Smooth muscle cell (in vitro differentiated cells): ENCODE measurements at regions not wholly inside any gene's neighbourhood (a gene's known extent, or its start where the extent isn't known, plus 50 kb on each side); places are given as distances from the start of the nearest gene placed in this dataset.
A peak's percentile ranks its signal among the peaks of the same experiment; 100 is the strongest.

Experiments used
- DNase-seq: peaks from one replicate; lab custom pipeline; 2025; ENCODE audit not compliant: unreplicated experiment; lab: John Stamatoyannopoulos, UW
- H2AFZ ChIP-seq: fragments of 200-600 bp; sonication (generic); 2 replicates; pipeline ENCODE4 v1.6.0; 2016; ENCODE audit warnings: antibody characterized with exemption, low read depth, mild to moderate bottlenecking
- H3F3A ChIP-seq: fragments of 200-600 bp; sonication (generic); 2 replicates; pipeline ENCODE4 v1.6.0; 2017; ENCODE audit warnings: antibody characterized with exemption, low read depth
- H3K27ac ChIP-seq: fragments of 200-600 bp; sonication (generic); 2 replicates; pipeline ENCODE4 v1.5.1; 2016; ENCODE audit warnings: low read depth, mild to moderate bottlenecking
- H3K27me3 ChIP-seq: fragments of 200-600 bp; sonication (generic); 2 replicates; pipeline ENCODE4 v1.6.1; 2016; ENCODE audit warnings: low read depth, mild to moderate bottlenecking
- H3K36me3 ChIP-seq: fragments of 200-600 bp; sonication (generic); 2 replicates; pipeline ENCODE4 v1.5.1; 2016; ENCODE audit warnings: low read depth
- H3K4me1 ChIP-seq: fragments of 200-600 bp; sonication (generic); 2 replicates; pipeline ENCODE4 v1.5.1; 2016; ENCODE audit warnings: low read depth
- H3K4me2 ChIP-seq: fragments of 200-600 bp; sonication (generic); 2 replicates; pipeline ENCODE4 v1.6.0; 2016; ENCODE audit warnings: mild to moderate bottlenecking
- H3K4me3 ChIP-seq: fragments of 200-600 bp; sonication (generic); 2 replicates; pipeline ENCODE4 v1.5.1; 2016; ENCODE audit warnings: mild to moderate bottlenecking
- H3K79me2 ChIP-seq: fragments of 200-600 bp; sonication (generic); 2 replicates; pipeline ENCODE4 v1.6.0; 2016; ENCODE audit warnings: low read depth, mild to moderate bottlenecking
- H3K9ac ChIP-seq: fragments of 200-600 bp; sonication (generic); 2 replicates; pipeline ENCODE4 v1.6.0; 2016; ENCODE audit warnings: low read depth
- H3K9me3 ChIP-seq: fragments of 200-600 bp; sonication (generic); replicated peaks from 2 replicates; pipeline ENCODE4 v1.5.1; 2016; ENCODE audit warnings: low read depth
- H4K20me1 ChIP-seq: fragments of 200-600 bp; sonication (generic); 2 replicates; pipeline ENCODE4 v1.6.0; 2016; ENCODE audit warnings: low read depth
- WGBS: methylation state at CpG from one replicate; pipeline ENCODE4 v1.1.7; 2016; ENCODE audit warnings: low lambda C conversion rate; 5-methylcytosine and 5-hydroxymethylcytosine counted together
- TF ChIP-seq, protein P1 (sequence below): fragments of 200-600 bp; sonication (generic); IDR thresholded peaks from 2 replicates; pipeline ENCODE4 v1.5.1; 2017; ENCODE audit warnings: borderline replicate concordance, mild to moderate bottlenecking, antibody characterized with exemption; ENCODE audit not compliant: insufficient read depth, poor library complexity, severe bottlenecking

DNA sequence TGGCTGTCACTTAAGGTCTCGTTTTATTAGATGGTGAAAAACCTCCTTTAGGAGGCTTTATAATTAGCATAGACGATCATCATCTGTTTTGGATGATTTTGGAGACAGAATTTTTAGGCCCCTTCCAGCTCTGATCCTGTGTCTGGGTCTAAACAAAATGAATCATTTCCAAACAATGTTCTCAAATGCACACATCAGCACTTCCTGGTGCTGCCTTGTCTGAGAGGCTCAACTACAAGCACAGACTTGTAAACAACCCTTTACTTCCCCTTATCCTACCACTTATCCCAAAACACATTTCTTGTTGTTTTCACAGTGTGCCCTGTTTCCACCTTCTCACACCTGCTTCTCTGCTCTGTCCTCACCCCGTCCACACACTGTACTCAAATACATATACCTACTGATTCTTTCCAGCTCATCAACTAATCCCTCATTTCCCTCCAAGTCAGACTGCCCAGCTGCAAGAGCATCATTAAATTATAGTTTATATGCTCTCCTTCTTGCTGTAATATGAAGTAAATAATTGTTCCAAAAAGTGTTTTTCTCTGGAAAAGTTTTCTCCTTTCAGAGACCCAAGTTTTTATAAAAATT is 71.2 kb upstream of the COL3A1 start:
- peak overlapping the region; percentile 56 for H2AFZ ChIP-seq

DNA sequence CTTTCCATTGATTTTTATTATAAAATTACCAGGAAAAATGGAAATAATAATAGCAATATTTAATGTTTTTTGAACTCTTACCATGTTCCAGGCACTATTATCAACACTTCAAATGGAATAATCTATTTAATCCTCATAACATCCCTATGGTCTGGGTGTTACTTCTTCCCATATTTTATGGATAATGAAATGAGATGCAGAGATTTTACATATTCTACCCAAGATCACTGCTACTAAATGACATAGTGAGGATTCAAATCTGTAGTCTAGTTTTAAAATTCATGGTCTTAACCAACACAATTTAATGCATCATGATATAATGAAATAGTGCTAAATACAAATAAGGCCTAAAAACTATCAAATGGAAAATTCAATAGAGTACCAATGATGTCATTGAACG is 70.4 kb upstream of the COL3A1 start:
- H3K27ac ChIP-seq = peak overlapping the region; percentile 92
- no peak for DNase-seq
- no peaks in the 10 kb centered on the region for H3K36me3 ChIP-seq
- peaks cover 14% of the 10 kb centered on the region for H3F3A ChIP-seq
- peak overlapping the region; percentile 58 for H3K4me2 ChIP-seq
- H3K4me3 ChIP-seq = no peak overlapping the region
- H3K9ac ChIP-seq = no peak overlapping the region
- H3K27me3 ChIP-seq = no peaks in the 10 kb centered on the region
- TF ChIP-seq, protein P1, sequence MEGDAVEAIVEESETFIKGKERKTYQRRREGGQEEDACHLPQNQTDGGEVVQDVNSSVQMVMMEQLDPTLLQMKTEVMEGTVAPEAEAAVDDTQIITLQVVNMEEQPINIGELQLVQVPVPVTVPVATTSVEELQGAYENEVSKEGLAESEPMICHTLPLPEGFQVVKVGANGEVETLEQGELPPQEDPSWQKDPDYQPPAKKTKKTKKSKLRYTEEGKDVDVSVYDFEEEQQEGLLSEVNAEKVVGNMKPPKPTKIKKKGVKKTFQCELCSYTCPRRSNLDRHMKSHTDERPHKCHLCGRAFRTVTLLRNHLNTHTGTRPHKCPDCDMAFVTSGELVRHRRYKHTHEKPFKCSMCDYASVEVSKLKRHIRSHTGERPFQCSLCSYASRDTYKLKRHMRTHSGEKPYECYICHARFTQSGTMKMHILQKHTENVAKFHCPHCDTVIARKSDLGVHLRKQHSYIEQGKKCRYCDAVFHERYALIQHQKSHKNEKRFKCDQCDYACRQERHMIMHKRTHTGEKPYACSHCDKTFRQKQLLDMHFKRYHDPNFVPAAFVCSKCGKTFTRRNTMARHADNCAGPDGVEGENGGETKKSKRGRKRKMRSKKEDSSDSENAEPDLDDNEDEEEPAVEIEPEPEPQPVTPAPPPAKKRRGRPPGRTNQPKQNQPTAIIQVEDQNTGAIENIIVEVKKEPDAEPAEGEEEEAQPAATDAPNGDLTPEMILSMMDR = no peak
- no peak overlapping the region for H2AFZ ChIP-seq
- H3K4me1 ChIP-seq = no peaks in the 10 kb centered on the region
- H4K20me1 ChIP-seq = no peaks in the 10 kb centered on the region
- 91% methylated on average over 1 of the region's 1 CpG for WGBS
- H3K79me2 ChIP-seq = peaks cover 24% of the 10 kb centered on the region
- no peaks in the 10 kb centered on the region for H3K9me3 ChIP-seq

More for the DNA sequence above, 71.2 kb upstream of the COL3A1 start:
- WGBS = 9% methylated on average over 3 of the region's 3 CpGs
- peak overlapping the region; percentile 16 for H3K9ac ChIP-seq
- H3K36me3 ChIP-seq = no peaks in the 10 kb centered on the region
- H3K27me3 ChIP-seq = no peaks in the 10 kb centered on the region
- no peak overlapping the region for H3K4me3 ChIP-seq
- peak overlapping the region; percentile 58 for H3K4me2 ChIP-seq
- TF ChIP-seq, protein P1 = no peak
- no peaks in the 10 kb centered on the region for H4K20me1 ChIP-seq
- H3K79me2 ChIP-seq = peaks cover 24% of the 10 kb centered on the region
- peaks cover 14% of the 10 kb centered on the region for H3F3A ChIP-seq
- H3K4me1 ChIP-seq = no peaks in the 10 kb centered on the region
- peak overlapping the region; percentile 92 for H3K27ac ChIP-seq
- DNase-seq = no peak
- no peaks in the 10 kb centered on the region for H3K9me3 ChIP-seq

DNA sequence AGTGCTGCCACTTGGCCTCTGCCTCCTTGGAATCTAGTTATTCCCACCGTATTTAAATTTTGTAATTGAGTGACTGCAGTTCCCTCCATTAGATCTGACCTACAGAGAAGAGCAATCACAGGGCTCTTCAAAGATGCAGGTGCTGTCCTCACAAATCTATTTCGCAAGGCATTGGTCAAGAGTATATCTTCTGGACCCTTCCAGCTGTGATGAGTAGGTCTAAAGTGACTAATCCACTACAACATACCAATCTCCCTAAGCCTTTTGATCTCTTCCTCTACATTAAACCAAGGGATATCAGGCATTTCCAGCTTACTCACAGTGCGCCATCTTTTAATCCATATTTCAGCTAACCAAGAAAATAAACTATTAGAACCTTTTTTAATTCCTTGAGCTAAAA is 65.1 kb upstream of the COL3A1 start:
- DNase-seq = no peak
- 58% methylated on average over 3 of the region's 3 CpGs for WGBS
- no peak overlapping the region for H3K4me2 ChIP-seq
- H4K20me1 ChIP-seq = no peaks in the 10 kb centered on the region
- no peaks in the 10 kb centered on the region for H3F3A ChIP-seq
- H3K9me3 ChIP-seq = no peaks in the 10 kb centered on the region
- no peaks in the 10 kb centered on the region for H3K4me1 ChIP-seq
- H3K4me3 ChIP-seq = no peak overlapping the region
- TF ChIP-seq, protein P1 = no peak
- no peaks in the 10 kb centered on the region for H3K27me3 ChIP-seq
- H3K79me2 ChIP-seq = no peaks in the 10 kb centered on the region
- no peak overlapping the region for H3K27ac ChIP-seq
- no peak overlapping the region for H2AFZ ChIP-seq
- no peak overlapping the region for H3K9ac ChIP-seq
- H3K36me3 ChIP-seq = no peaks in the 10 kb centered on the region

DNA sequence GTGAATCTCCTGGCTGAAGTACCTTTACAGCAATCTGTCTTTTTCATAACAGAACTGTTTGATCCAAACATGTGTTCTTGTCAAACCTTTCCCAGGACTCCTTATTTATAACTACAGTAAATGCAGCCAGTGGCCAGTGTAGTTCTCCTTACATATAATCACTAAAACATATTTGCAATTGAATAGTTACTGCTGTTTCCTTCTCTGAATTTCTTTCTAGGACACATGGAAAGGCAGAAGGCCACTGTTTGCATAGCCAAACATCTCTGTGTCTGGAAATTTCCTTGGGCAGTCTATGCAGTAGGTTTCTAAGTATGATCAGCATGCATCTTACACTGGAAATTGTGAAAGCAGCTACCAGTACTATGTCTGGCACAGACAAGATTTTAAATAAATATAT is 57.4 kb upstream of the COL3A1 start:
- no peaks in the 10 kb centered on the region for H3K4me1 ChIP-seq
- DNase-seq = no peak
- no peaks in the 10 kb centered on the region for H3K36me3 ChIP-seq
- H3K79me2 ChIP-seq = no peaks in the 10 kb centered on the region
- no peak overlapping the region for H3K4me3 ChIP-seq
- no peaks in the 10 kb centered on the region for H3K9me3 ChIP-seq
- TF ChIP-seq, protein P1 = no peak
- H3K27me3 ChIP-seq = no peaks in the 10 kb centered on the region
- peak overlapping the region; percentile 90 for H2AFZ ChIP-seq
- peak overlapping the region; percentile 61 for H3K27ac ChIP-seq
- H4K20me1 ChIP-seq = no peaks in the 10 kb centered on the region
- H3K9ac ChIP-seq = no peak overlapping the region
- H3K4me2 ChIP-seq = peak overlapping the region; percentile 18
- no peaks in the 10 kb centered on the region for H3F3A ChIP-seq
